NCI-H2171 treated with DMSO at 0.1 percent for 48 hours (cell line): ENCODE measurements at regions not wholly inside any gene's neighbourhood (a gene's known extent, or its start where the extent isn't known, plus 50 kb on each side); places are given as distances from the start of the nearest gene placed in this dataset.

ENCODE experiments used
- DNase-seq: peaks from one replicate; lab custom pipeline; 2025; lab: John Stamatoyannopoulos, UW

DNA sequence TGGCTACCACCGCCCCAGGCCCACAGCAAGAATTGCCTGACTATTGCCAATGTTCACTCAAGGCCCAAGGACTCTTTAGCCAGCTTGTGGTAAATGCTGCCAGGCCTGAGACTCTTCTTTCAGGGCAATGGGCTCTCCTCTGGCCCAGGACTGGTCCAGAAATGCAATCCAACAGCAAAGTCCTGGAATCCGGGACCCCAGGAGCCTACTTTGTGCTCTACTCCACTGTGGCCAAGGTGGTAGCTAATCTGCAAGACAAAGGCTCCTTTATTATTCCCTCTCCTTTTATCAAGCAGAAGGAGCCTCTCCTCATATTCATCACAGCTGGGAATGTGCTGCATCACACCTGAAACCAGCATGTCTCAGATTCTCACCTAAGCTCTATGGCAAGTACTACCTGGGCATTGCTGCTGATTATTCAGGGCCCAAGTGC, 107.6 kb upstream of the PRSS58 start:
- DNase-seq, result no peak

DNA sequence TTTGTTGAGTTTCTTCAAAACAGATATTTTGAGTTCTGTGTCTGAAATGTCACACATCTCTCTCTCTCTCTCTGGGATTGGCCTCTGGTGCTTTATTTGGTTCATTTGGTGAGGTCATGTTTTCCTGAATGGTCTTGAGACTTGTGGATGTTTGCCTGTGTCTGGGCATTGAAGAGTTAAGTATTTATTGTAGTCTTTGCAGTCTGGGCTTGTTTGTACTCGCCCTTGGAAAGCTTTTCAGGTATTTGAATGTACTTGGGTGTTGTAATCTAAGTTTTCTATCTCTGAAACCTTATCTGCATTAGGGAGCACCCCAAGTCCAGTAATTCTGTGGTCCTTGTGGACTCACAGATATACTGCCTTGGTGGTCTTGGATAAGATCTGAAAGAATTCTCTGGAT, 106.7 kb upstream of the PRSS58 start:
- no peak for DNase-seq

DNA sequence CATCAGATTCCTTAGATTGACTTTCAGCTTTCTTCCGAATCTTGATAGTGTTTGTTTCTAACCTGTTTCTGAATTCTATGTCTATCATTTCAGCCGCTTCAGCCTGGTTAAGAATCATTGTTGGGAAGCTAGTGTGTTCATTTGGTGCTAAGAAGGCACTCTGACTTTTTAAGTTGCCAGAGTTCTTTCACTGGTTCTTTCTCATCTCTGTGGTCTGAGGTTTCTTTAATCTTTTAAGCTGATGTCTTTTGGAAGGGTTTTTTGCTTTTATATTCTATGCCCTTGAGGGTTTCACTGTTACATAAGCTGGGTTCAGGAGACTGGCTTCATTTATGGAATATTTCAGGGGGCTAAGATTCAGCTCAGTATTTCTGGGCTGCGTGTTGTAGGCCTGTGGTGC, 104.5 kb upstream of the PRSS58 start:
- DNase-seq, result no peak

DNA sequence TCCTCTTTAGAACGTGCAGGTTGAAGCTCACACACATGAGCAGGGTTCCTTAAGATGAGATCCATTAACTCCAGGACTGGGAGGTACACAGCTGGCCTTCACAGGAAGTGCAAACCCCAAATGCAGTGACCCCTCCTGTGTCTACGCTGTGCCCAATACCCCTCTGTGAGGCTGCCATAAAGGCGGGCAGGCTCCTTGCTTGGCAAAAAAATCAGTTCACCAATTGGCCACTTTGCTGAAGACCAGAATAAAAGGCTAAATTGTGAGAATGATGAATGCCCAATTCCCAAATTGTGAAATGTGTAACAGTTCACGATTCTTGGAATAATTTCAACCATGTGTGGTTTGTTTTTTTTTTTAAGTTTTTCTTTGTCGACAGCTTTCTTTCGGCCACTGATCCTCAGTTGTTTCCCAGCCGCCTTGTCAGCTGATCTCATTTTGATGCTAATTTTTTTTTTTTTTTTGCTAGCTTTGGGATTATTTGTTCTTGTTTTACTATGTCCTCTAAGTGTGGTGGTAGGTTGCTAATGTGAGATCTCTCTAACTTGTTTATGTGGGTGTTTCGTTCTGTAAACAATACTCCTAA, 101.9 kb upstream of the PRSS58 start:
- no peak for DNase-seq

DNA sequence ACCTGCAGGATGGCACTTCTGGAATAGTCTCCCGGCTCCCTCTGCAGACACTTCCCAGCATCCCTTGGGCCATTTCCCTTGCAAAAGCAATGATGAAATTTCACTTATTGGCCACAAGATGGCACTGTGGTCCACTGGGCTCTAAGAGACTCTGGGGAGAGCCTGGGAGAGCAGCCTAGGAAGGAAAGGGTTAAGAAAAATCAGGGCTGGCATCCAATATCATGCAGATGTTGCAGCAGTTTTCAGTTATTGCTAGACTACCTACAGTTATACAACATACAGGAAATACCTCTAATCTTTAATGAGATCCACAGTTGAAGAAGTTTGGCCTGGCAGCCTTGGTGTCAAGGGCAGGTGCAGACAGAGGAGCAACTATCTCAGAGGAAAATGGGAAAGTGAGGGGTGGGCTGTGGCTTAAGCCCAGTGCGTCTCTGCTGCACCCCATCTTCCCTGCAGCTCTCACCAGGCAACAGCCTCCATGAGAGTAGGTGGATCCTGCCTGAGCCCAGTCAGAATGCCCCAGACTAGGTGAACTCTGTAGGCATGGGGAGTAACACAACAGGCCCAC, 100.2 kb upstream of the PRSS58 start:
- peak; percentile 87 for DNase-seq

DNA sequence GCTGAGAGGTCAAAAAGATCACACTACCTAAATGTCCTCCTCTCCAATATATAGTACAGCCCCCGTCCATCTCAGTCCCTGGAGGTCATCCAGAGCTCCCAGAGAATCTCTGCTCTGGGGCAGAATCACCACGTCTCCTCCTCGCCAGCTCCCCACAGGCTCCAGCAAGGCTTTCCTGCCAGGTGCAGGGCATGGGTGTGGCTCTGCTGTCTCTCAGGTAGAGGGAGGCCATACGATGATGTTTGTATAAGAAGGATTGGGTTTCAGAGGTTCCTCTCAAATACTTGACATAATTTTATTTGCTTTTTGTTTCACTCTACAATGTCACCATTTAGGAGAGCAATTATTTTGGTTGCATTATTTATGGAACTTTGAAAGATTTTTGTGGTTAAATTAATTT, 98.3 kb upstream of the PRSS58 start:
- peak; percentile 91 for DNase-seq

DNA sequence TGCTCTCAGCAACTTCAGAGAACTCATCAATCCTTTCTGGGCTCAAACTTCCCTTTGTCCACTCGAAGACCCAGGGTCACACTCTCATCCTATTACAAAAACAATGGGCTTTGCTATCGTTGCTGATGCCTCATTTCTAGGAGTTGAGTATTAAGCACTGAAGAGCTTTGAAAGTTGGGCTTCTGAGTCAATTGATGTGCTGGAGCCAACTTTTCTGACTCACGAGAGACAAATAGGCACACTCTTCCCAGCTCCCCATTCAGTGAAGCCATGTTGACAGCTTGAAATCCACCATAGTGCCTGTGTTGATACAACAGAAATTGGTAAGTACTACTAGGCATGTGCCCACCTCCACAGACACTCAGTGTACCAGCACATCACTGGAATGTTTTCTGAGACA, 97.5 kb upstream of the PRSS58 start:
- no peak for DNase-seq

DNA sequence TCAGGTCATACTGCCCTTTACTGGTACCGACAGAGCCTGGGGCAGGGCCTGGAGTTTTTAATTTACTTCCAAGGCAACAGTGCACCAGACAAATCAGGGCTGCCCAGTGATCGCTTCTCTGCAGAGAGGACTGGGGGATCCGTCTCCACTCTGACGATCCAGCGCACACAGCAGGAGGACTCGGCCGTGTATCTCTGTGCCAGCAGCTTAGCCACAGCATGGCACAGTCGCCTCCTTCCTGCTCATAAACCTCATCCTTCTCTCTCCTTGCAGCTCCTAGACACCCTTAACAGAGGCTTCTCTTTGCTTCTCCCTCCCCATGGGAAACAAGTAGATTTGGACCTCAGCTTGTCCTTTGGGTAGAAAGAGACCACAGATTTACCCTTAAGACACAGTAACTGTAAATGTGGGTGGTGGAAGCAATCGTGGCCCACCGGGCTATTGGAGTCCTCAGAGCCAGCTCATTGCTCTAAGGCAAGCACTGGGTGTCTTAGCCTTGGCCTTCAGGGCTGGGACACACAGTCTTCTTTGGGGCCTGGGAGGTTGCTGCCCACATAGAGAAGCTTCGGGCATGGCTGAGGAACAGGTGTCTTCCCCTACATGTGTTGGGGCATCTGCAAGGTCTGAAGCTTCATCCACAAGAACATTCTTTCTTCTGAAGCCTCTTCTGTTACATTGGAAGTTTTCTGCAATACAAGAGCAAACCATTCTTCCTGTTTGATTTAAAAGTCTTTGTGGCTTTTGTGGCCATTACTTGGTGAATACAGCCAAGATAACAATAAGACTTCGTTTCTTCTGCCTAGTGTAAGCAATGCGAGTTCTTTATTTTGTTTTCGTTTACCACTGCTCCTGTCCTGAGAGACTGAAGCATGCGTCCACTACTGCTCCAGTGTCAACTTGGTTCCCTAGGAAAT, 95.5 kb upstream of the PRSS58 start:
- no peak for DNase-seq

DNA sequence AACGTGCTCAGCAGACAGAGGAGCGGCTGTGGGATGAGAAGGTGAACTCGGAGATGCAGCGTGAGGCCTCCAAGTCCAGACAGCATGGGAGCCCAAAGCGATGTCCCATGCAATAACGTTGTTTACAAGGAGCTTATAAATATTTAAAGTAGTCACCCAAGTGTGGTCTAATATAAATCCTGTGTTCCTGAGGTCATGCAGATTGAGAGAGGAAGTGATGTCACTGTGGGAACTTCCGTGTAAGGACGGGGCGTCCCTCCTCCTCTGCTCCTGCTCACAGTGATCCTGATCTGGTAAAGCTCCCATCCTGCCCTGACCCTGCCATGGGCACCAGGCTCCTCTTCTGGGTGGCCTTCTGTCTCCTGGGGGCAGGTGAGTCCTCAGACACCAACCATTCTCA, 94.7 kb upstream of the PRSS58 start:
- no peak for DNase-seq

DNA sequence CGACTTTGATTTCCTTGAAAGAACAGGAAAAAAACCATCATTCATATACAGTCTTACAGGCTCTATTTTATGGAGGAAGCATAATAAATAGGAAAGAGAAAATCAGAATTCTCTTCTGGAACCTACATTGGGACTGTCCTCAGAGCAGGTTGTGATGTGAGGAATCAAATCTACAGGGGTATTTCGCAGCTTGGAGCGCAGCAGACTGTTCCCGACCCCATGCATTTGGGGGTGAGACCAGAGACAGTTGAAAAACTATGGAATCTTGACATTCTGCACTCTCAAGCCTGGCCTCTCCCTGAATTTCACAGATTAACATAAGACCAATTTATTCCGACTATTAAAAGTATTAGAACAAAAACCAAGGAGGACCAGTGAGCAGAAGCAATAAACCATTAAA, 93.3 kb upstream of the PRSS58 start:
- DNase-seq, result no peak

DNA sequence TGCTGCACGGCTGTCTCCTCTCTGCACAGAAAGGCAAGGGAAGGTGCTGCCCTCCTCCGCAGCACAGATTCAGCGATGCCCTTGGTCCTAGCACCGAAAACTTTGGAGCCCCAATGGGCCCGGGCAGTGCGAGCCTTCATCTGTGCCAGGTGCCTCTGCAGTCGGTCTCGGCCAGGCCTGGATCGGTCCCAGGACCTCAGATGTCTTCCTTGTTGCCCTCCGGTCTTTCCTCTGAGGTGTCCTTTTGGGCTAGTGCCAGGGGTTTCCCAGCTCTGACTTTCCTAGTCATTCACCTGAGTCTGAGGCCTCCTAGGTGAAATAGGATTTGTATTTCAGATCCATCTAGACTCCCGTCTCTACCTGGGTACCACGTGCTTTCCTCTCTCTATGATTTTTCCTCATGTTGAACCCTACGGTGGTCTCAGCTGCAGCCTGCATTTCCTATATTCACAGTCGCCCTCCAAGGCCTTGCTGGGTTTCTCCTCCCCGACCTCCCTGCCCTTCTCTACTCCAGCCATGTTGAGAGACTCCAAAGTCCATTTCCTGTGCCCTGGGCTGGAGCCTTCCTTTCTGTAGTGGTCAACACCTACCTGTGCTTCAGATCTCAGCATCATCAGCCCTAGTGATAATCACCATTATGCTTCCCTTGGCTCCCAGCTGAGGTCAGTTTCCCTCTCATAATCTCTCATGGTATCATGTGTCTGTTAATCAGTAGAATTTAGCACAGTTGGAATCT, 92.0 kb upstream of the PRSS58 start:
- DNase-seq, result peak; percentile 73

DNA sequence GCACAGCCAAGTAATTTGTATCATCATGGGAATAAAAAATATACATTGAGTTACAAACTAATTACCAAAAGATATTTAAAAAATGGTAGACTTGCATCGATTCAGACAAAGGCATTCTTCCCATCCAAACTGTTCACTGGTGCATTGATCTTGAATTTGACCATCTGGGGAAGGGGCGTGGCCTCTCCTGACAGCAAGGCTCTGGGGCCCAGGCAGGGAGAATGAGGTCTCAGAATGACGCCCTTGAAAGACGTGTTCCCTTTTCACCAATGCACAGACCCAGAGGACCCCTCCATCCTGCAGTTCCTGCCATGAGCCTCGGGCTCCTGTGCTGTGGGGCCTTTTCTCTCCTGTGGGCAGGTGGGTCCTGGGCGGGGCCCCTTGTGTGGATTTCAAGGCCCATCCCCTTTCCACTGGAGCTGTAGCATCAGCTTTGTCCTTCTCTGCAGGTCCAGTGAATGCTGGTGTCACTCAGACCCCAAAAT, 91.1 kb upstream of the PRSS58 start:
- DNase-seq, result peak; percentile 75

DNA sequence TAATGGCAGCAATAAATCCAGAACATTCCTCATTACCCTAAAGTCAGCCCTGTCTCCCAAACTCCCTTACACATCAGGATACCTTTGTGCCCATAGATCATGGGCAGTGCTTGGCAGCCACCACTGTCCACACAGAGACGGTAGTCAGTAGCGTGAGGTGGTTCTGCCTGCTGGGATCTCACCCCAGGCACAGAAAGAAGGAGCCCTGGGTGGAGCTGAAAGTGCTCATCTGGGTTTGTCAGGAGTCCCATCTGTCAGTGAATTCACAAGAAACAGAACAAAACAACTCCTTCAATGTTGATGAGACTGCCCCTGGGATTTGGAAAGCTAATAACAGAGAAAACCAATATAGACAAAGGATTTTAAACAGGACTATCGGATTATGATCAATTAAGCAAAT, 90.2 kb upstream of the PRSS58 start:
- peak; percentile 86 for DNase-seq

DNA sequence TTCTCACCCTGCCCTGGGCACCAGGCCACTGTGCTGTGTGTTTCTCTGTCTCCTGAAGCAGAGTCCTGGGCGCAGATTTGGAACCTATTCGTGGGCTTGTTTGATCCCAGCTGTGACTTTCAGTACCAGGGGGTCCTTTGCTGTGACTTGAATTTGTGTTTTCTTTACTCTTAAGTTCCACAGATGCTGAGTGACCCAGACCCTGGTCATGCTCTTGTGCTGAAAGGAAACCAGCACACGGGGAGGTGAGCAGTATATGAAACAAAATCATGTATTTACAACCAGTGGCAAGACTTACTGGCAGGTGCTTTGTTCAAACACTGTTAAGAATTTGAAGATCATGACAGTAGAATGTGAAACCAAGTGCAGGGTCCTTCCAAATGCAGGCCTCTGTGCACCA, 89.2 kb upstream of the PRSS58 start:
- DNase-seq, result no peak

DNA sequence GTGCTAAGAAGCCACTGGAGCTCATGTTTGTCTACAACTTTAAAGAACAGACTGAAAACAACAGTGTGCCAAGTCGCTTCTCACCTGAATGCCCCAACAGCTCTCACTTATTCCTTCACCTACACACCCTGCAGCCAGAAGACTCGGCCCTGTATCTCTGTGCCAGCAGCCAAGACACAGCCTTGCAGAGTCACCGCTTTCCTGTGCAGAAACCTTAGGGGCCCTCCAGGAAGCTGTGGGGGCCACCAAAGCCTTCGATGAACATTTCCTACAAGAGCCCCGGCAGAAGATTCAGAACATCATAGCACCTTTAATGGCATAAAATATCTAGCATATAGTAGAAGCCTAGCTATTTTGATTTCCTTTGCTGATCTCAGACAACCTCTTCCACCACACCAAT, 88.0 kb upstream of the PRSS58 start:
- no peak for DNase-seq

DNA sequence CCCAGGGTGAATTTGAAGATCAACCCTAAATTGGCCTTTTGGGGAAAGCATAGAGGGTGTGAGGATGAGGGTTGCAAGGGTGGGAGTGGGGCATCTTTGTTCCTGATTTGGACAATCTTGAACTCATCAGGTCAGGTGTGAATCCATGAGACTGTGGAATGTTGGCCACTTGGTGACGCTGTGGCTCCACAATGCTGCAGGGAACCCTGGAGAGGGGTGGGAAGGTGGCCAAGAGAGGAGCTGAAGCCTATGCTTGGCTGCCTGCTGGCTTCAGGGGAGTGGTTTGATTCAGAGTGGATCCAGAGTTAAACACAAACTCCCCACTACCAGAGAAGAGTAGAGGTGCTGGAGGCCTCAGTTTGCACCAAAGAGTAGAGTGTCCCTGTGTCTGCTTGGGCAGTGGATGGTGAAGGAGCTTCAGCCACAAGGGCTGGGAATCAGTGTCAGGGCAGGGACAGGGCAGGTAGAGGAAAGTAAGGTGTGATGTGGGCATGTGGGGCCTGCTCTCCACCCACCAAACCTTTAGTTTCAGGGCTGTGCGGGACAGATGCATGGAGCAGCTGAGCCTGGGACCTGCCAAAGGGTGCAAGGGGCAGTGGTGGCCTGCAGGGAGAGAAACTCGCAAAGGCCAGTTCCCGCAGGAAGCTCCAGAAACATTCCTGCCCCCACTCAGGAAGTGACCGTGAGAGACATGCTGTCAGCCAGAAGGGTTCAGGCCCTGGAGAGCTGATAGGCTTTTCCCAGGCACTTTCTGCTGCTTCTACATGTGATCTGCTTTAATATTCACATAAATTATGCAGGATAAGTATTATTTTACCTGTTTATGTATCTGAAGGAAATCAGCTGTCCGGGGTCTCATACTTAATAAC, 81.0 kb upstream of the PRSS58 start:
- peak; percentile 79 for DNase-seq

DNA sequence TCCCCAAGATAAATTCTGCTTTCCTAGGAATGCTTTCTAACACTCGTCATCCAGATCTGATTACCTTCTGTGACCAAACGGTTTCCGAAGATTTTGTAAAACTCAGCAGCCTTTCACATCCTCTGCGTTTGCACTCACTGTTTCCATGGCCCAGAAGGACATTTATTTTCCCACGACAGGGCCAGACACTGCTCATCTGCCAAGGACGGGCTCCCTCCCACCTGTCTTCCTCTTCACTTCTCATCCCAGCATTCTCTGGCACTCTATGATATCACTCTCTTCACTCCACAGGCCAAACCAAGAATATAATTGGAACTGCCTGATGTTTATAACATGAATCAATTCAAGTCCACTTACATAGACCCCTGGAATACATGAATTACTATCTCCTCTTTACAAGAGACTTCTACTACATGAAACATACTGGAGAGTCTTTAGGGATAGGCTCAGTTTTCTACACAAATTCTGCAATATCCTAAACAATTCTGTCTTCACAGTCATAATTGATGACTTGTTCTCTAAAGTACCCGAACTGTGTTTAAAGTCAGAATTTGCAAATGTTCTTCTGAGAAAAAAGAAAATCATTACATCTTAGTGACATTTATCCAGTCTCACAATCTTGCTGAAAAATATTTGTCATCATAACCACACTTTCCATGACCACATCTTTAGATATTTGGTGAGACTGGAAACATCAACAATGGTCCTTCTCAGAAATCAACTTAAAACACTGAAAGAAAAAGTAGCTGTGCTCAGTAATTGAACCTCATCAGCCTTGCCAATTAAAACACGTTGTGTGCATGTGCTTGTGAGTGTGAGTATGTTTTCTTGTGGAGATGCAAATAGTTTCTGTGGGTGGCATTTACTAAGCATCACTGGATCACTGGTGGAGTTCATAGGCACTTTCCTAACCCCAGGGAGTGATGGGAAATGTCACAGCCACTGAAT, 79.5 kb upstream of the PRSS58 start:
- DNase-seq, result no peak

DNA sequence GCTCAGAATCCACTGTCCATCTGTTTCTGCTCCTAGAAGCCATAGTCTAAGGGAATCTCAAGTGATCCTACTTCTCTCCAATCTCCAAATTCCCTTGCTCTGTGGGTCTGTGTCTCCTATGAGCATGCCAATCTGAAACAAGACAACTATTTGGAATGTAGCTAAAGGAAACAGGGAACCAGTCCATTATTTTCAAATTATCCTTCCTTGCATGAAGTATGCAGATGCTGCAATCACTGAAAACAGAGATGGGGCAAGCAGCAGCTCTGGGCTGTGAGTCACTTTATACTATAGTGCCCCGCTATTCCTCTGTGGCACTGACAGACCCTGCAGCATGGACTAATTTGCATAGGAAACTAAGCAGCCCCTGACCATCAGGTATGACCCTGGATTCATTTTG, 76.9 kb upstream of the PRSS58 start:
- no peak for DNase-seq

DNA sequence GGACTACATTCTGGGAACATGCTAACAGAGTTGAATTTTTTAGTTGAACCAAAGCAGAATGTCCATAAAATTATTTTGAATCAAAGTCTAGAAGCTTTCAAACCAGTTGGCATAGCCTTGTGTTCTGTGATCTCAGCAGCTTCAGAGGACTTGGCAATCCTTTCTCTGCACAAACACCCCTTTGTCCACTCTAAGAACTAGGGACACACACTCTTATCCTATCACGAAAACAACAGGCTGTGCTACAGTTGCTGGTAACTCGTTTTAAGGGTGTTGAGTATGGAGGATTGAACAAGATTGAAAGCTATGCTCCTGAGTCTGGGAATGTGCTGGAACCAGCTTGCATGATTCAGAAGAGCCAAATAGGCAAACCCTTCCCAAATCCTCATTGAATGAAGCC, 76.4 kb upstream of the PRSS58 start:
- DNase-seq, result no peak

DNA sequence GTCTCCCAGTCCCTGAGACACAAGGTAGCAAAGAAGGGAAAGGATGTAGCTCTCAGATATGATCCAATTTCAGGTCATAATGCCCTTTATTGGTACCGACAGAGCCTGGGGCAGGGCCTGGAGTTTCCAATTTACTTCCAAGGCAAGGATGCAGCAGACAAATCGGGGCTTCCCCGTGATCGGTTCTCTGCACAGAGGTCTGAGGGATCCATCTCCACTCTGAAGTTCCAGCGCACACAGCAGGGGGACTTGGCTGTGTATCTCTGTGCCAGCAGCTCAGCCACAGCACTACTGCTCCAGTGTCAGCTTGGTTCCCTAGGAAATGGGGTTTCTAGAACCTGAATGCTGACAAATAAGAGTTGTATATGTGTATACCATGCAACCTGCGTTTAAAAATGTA, 74.6 kb upstream of the PRSS58 start:
- DNase-seq, result no peak
